ENCODE measurements at regions not wholly inside any gene's neighbourhood (a gene's known extent, or its start where the extent isn't known, plus 50 kb on each side); places are given as distances from the start of the nearest gene placed in this dataset.
A peak's percentile ranks its signal among the peaks of the same experiment; 100 is the strongest.

DNA sequence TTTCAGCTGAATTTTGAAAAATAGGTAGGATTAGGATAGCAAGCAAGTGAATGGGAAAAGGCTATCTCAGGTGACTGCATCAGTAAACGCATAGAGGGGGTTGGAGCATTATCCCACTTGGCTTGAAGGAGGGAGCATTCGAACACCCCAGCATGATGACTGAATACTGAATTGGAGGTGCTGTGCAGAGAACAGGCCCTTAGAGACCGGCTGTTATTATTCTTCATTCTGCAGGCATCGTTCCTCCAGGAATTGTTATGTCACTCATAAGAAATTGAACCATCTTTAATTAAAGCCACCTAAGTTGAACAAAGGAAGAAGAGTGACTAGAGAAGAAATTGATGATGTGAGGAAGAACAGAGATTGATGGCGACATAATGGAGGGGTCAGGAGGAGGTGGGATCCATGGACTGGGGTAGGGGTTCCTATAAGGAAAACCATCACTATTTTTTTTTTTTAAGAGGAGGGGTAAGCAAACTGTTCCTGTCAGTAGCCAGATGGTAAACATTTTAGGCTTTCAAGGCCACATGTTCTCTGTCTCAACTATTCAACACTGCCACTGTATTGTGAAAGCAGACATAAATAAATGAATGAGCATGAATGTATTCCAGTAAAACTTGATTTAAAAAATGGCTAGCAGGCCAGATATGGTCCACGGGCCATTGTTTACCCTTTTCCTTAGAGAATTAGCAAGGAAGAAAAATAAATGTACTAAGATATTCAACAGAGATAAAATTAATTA, 264.7 kb upstream of the TAC1 start:
- no peak for DNase-seq

- no peak for DNase-seq
These were observed 263.4 kb upstream of the TAC1 start for GRCh38 chr7:97468493-97468892.

GRCh38 chr7:97470726-97471125, 261.2 kb upstream of the TAC1 start:
- no peak for DNase-seq

DNA sequence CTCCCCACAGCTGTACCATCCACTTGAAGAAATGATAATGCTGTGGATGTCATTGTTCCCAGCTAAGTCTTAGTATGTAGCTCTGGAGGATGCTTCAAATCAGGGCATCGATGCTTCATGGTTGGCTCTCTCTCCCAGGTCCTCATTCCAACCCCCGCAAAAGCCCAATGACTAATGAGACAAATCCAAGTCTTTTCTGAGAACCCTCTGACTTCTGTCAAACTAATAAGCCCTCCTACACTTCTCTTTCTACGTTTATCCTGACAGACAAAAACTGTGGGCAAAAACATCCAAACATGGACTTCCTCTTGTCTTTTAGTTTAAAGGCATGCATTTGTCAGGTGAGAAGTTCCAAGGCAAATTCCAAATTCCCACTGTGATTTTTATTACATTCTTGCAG, 260.4 kb upstream of the TAC1 start:
- no peak for DNase-seq

DNA sequence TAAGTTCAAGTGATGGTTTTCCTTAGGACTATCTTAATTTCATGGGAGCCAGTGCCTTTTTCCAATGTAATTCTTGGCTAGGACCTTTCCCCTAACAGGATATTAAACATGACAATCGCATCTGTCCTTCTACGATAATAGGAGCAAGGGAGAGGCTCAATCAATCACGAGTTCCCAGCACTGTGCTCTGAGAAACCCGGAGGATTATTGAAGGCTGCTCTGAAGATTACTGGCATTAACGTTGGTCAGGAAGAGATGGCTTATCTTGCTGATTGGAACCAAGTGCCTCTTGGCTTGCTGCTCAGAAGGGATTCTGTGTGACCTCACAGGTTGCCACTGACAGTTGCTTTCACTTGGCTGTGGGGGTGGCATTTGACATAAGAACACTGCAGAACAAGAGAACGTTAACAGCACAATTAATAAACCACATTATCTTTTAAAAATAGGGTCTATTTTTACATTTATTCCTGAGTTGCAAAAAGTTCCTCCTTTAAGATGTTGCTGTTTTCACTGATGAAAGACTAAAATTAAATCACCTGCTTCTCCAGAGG, 252.1 kb upstream of the TAC1 start:
- DNase-seq = no peak

DNA sequence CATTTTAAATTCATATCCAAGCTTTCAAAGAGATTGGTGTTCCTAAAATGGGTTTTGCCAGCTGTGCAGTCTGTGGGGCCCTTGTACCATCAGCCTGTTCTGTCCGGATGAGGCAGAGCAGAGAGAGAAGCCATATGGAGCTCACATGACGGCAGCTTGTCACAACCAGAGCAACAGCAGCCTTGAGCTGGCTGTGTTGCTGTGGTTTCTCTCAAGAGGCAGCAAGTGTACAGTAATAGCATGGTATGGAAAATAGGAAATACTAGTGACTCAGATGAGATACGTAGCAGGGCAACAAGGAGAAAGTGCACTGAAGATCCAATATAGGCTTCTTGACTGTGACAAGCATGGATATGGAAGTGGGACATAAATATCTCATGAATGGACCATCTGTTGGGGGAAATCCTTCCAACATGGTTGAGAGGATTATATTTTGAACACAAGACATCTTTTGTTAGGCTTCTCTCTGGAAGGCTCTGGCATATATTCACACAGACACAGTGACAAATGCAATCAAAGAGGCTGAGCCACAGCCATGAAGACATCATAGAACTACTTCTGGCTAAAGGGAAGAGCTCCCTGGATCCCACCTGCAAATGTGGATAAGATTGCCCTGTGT, 251.0 kb upstream of the TAC1 start:
- peak; percentile 4 for DNase-seq

DNA sequence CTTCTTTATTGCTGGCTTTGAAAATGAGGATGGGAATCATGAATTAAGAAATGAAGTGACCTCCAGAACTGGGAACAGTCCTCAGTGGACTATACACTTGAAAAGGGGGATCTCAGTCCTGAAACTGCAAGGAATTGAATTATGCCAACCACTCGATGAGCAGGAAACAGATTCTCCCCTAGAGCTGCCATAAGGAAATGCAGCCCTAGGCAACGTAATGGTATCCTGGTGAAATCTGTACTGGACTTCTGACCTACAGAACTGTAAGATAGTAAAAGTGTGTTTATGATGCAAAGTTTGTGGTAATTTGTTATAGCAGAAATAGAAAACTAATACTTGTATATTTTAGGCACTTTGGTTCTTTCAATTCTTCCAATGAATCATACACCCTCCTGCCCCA, 236.4 kb upstream of the TAC1 start:
- no peak for DNase-seq

GRCh38 chr7:97499204-97499603, 232.7 kb upstream of the TAC1 start:
- DNase-seq = peak; percentile 15

GRCh38 chr7:97503367-97504094, 228.4 kb upstream of the TAC1 start:
- no peak for DNase-seq

DNA sequence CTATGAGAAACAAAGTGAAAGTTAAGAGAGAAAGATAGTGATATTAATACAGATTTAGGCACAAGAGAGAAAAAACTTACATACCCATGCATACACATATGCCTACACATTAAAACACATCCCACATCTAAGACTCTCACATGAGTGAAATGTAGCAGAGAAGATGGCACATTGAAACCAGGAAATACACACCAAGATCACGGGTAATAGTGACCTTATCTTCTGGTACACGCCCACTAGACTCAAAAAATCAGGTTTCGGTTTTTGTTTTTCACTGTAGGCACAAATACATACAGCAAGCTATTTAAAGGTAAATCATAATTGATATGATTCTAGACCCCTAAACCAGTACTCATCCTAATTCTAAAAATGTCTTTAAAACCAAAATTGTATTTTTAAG, 225.2 kb upstream of the TAC1 start:
- DNase-seq = no peak

DNA sequence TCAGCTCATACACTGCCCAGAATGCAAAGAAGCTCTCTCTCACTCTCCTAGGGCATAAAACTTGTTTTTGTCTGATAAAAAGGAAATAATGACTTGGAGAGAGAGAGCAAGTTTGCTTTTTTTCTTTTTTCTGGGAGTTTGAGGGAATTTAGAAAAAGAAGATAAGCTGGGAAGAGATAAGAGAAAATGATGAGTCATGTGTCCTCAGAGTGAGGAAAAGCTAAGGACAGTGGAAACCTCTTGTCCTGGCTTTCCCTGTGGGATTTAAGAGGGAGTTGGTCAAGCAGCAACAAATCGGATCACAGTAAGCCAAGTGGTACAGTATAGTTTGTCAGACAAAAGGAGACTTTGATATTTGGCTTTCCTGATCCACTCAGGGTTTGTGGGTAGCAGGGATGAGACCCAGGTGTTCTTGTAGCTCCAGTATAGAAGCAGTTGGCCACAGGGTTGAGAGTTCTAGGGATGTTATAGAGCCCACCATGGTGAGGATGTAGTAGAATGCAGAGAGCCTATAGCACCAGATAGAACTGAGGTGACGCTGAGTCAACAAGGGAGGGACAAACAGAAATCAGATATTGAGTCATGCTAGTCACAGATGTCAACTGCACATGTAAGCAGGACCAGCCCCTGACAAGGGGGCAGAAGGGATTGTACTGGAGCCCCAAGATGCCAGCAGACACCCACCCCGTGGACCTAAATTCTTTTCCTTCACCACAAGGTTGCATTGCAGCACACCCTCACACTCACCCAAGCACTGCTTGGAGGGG, 219.3 kb upstream of the TAC1 start:
- DNase-seq = no peak

DNA sequence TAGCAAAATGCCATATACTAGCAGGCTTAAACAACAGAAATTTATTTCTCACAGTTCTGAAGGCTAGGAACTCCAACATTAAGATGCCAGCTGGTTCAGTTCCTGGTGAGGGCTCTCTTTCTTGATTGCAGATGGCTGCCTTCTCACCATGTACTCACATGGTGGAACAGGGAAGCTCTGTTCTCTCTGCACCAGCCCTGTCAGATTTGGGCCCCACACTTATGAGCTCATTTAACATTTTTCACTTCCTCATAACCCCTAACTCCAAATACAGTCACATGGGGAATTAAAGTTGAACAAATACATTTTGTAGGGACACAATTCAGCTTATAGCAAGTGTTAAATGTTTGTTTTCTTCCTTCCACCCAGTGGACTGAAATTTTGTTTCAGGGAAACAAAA, 218.6 kb upstream of the TAC1 start:
- DNase-seq = no peak

DNA sequence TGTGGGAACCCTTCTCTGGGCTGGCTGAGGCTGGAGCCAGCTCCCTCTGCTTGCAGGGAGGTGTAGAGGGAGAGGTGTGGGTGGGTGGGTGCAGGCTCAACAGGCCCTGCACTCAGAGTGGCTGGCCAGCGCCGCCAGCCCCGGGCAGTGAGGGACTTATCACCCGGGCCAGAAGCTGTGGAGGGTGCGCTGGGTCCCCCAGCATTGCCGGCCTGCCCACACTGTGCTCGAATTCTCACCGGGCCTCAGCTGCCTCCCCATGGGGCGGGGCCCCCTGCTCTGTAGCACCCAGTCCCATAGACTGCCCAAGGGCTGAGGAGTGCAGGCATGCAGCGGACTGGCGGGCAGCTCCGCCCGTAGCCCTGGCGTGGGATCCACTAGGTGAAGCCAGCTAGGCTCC, 190.7 kb upstream of the TAC1 start:
- no peak for DNase-seq

- DNase-seq = no peak
These were observed 175.9 kb upstream of the TAC1 start for GRCh38 chr7:97555857-97556421.

DNA sequence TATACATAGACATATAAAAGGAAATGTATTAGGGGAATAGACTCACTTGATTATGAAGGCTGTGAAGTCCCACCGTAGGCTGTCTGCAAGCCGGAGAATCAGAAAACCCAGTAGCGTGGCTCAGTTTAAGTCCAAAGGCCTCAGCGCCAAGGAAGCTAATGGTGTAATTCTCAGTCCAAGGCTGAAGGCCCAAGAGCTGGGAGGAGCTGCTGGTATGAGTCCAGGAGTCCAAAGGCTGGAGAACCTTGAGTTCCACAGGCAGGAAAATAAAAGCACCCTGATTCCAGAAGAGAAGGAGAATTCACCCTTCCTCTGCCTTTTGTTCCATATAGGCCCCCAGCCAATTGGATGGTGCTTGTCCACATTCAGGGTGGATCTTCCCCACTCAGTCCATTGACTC, 166.2 kb upstream of the TAC1 start:
- DNase-seq = no peak

DNA sequence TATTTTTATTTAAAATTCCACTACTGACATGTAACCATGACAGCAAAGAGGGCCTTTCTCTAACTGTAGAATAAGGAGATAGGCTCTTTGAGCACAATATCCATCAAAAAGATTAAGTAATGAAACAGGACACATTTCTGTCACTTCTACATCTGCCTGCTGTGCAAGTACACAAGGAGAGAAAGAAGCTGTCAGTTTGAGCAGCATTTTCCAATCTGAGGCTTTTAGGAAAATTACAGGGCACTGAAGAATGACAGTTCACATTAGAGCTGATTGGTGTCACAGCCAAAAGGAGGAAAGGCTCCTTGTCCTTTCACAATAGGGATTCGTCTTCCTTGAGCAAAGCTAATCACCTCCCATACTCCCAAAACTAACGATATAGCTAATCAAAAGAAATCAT, 158.8 kb upstream of the TAC1 start:
- no peak for DNase-seq

DNA sequence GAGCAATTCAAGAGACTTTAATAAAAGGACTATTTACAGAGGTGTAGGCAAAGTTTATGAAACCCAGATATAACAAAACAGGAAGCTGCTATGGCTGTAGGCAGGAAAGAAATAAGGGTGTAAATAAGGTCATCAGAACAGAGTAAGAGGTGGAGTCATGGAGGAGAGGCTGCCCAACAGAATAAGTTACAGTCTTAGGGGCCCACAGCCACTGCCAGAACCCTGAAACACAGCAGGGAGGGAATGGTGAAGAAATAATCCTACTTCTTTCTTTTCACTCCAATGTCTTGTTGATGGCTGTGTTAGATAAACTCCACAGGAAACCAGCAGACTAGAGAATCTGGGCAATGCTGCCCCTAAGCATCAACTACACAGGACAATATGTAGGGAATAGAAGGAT, 155.8 kb upstream of the TAC1 start:
- DNase-seq = no peak

DNA sequence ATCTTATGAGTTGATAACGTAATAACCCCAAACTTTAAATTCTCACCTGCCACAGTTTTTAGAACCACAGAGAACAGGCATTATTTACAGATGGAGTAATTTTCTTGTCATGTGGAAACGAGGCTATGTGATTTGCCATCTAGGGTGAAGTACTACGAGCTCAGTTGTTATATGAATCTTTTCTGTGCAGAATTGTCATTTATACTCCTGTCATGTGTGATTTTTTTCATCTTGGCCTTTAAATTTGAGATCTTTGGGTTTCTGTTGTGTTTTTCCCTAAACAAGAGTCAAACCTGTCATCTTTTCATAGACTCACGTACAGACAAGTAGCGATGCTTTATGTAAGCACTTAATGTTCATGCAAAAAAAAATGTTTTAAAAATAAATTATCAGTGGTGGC, 153.7 kb upstream of the TAC1 start:
- no peak for DNase-seq

GRCh38 chr7:97580205-97580604, 151.7 kb upstream of the TAC1 start:
- no peak for DNase-seq

DNA sequence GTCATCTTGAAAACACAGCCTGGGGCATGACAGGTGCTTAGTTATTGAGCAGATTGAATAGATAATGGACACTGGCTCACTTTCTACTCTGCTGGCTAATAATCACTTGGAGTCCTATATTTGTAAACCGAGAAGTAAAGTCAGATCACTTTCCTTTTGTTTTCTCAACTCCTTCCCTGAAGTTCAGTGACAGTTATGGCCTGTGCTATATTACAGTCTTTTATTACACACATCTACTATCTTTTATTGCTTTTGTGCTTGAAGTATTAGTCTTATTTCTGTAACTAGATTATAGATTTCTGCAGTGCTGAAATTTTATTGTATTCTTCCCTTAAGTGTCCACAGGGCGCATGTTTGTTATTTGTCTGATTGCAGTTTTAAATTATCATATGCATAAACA, 136.4 kb upstream of the TAC1 start:
- DNase-seq = no peak

DNA sequence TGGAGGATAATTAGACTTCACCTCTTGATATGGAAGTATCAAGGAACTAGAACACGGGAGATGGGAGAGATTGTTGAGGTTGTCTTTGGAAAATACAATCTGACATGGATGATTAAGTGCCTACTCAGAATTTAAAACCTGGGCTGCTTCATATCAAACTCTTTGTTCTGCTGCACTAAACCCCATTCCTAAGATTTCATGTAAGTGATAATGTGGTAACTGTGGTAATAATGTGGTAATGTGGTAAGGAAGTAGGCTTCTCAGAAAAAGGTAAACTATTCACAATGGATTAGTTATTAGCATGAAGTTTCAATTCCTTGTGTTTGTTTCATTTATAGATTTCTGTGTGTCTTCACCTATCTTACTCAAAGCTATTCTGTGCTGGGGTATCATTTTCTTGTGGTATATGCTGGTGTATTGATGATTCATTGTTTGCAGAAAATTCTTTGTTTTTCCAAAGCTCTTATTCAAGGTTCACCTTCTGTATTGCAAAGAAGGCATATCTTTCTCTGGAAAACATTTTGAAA, 129.9 kb upstream of the TAC1 start:
- no peak for DNase-seq

- no peak for DNase-seq
These were observed 111.4 kb upstream of the TAC1 start for GRCh38 chr7:97620495-97620894.
